Ascending aorta (tissue), 2 donors: ENCODE measurements at regions not wholly inside any gene's neighbourhood (a gene's known extent, or its start where the extent isn't known, plus 50 kb on each side); places are given as distances from the start of the nearest gene placed in this dataset.

Experiments used
- DNase-seq, 2 donors: peaks; one replicate each; pipeline ENCODE4 v3.0.0-alpha.2; 2019; ENCODE audit warnings: low spot score in 2 of 2
- H3K27ac ChIP-seq, 2 donors: fragments of 200-600 bp; sonication (generic); one replicate each; pipeline ENCODE4 v1.5.1; 2016 to 2017; ENCODE audit warnings: mild to moderate bottlenecking in 1 of 2
- H3K27me3 ChIP-seq: fragments of 200-600 bp; sonication (generic); one replicate; pipeline ENCODE4 v1.5.1; 2017
- H3K36me3 ChIP-seq, 2 donors: fragments of 200-600 bp; sonication (generic); one replicate each; pipeline ENCODE4 v1.5.1; 2016
- H3K4me1 ChIP-seq, 2 donors: fragments of 200-600 bp; sonication (generic); one replicate each; pipeline ENCODE4 v1.5.1; 2016 to 2017; ENCODE audit warnings: mild to moderate bottlenecking in 1 of 2
- H3K4me3 ChIP-seq, 2 donors: fragments of 200-600 bp; sonication (generic); one replicate each; pipeline ENCODE4 v1.5.1; 2016 to 2017; ENCODE audit warnings: mild to moderate bottlenecking in 1 of 2
- H3K9me3 ChIP-seq, 2 donors: fragments of 200-600 bp; sonication (generic); one replicate each; pipeline ENCODE4 v1.5.1; 2016
- intact Hi-C: fragments of 100-400 bp; cut with DNase I; formaldehyde crosslinking; loops from one replicate; pipeline ENCODE4 v1.15.1; 2023
- TF ChIP-seq, protein P1 (sequence below), 3 experiments: fragments of 200-600 bp in 2 of 3; fragments of 450-650 bp in 1 of 3; sonication (generic) in 2 of 3; IDR thresholded peaks; one replicate each; pipeline ENCODE4 v1.5.1; 2016 to 2019; ENCODE audit warnings: antibody characterized with exemption in 3 of 3, mild to moderate bottlenecking in 1 of 3, moderate library complexity in 1 of 3

GRCh38 chr13:81048026-81048461, 707.1 kb upstream of the SPRY2 start:
- no peaks in the 10 kb centered on the region for H3K27me3 ChIP-seq
- no peaks in the 10 kb centered on the region for H3K9me3 ChIP-seq
- TF ChIP-seq, protein P1, sequence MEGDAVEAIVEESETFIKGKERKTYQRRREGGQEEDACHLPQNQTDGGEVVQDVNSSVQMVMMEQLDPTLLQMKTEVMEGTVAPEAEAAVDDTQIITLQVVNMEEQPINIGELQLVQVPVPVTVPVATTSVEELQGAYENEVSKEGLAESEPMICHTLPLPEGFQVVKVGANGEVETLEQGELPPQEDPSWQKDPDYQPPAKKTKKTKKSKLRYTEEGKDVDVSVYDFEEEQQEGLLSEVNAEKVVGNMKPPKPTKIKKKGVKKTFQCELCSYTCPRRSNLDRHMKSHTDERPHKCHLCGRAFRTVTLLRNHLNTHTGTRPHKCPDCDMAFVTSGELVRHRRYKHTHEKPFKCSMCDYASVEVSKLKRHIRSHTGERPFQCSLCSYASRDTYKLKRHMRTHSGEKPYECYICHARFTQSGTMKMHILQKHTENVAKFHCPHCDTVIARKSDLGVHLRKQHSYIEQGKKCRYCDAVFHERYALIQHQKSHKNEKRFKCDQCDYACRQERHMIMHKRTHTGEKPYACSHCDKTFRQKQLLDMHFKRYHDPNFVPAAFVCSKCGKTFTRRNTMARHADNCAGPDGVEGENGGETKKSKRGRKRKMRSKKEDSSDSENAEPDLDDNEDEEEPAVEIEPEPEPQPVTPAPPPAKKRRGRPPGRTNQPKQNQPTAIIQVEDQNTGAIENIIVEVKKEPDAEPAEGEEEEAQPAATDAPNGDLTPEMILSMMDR (IDR thresholded peaks at IDR 0.05) = no peak
- H3K4me3 ChIP-seq = no peak overlapping the region
- intact Hi-C loops = no loop called here
- DNase-seq = no peak
- H3K27ac ChIP-seq = no peak overlapping the region
- no peaks in the 10 kb centered on the region for H3K4me1 ChIP-seq
- no peaks in the 10 kb centered on the region for H3K36me3 ChIP-seq

GRCh38 chr13:81041761-81042160, 700.8 kb upstream of the SPRY2 start:
- no peaks in the 10 kb centered on the region for H3K4me1 ChIP-seq
- intact Hi-C loops = no loop called here
- no peaks in the 10 kb centered on the region for H3K36me3 ChIP-seq
- no peaks in the 10 kb centered on the region for H3K27me3 ChIP-seq
- no peaks in the 10 kb centered on the region for H3K9me3 ChIP-seq
- no peak overlapping the region for H3K4me3 ChIP-seq
- TF ChIP-seq, protein P1 (IDR thresholded peaks at IDR 0.05) = no peak
- H3K27ac ChIP-seq = no peak overlapping the region
- DNase-seq = no peak

- H3K36me3 ChIP-seq = no peaks in the 10 kb centered on the region
- no peaks in the 10 kb centered on the region for H3K27me3 ChIP-seq
- no peak overlapping the region for H3K27ac ChIP-seq
- H3K4me3 ChIP-seq = no peak overlapping the region
- H3K9me3 ChIP-seq = no peaks in the 10 kb centered on the region
- intact Hi-C loops = no loop called here
- DNase-seq = no peak
- no peaks in the 10 kb centered on the region for H3K4me1 ChIP-seq
- TF ChIP-seq, protein P1 (IDR thresholded peaks at IDR 0.05) = no peak
These were observed 691.1 kb upstream of the SPRY2 start for GRCh38 chr13:81031996-81032395.

- H3K4me1 ChIP-seq = no peaks in the 10 kb centered on the region
- H3K27me3 ChIP-seq = no peaks in the 10 kb centered on the region
- DNase-seq = no peak
- H3K4me3 ChIP-seq = no peak overlapping the region
- intact Hi-C loops = no loop called here
- H3K27ac ChIP-seq = no peak overlapping the region
- no peaks in the 10 kb centered on the region for H3K36me3 ChIP-seq
- TF ChIP-seq, protein P1 (IDR thresholded peaks at IDR 0.05) = no peak
- no peaks in the 10 kb centered on the region for H3K9me3 ChIP-seq
These were observed 684.2 kb upstream of the SPRY2 start for GRCh38 chr13:81025091-81025490.

GRCh38 chr13:81021284-81021840, 680.4 kb upstream of the SPRY2 start:
- no peak for DNase-seq
- Histone ChIP-seq H3K27ac (no peak overlapping the region), H3K36me3 (no peaks in the 10 kb centered on the region), H3K9me3 (no peaks in the 10 kb centered on the region), H3K27me3 (no peaks in the 10 kb centered on the region), H3K4me1 (no peaks in the 10 kb centered on the region), H3K4me3 (no peak overlapping the region)
- TF ChIP-seq, protein P1 (IDR thresholded peaks at IDR 0.05) = no peak
- intact Hi-C loops = no loop called here

DNA sequence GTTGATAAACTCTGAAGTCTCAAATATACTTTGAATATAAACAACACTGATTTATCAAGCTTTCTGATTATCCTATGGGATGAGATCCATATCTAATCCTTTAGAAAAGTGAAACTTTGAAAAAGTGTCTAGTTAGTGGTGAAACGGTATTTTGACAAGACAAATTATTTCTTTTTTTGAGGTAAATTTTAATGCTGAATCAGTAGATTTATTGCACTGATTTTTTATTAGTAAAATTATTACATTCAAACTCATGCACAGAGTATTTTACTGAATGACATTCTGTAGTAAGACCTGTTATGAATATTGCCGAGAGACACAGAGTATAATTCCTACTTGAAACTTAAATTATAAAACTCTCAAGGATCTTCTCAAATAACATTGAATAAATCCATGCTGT, 679.1 kb upstream of the SPRY2 start:
- no peak overlapping the region for H3K27ac ChIP-seq
- no peaks in the 10 kb centered on the region for H3K27me3 ChIP-seq
- H3K4me1 ChIP-seq = no peaks in the 10 kb centered on the region
- no peak overlapping the region for H3K4me3 ChIP-seq
- H3K36me3 ChIP-seq = no peaks in the 10 kb centered on the region
- intact Hi-C loops = no loop called here
- TF ChIP-seq, protein P1 (IDR thresholded peaks at IDR 0.05) = no peak
- no peak for DNase-seq
- no peaks in the 10 kb centered on the region for H3K9me3 ChIP-seq
